ENCODE measurements at regions not wholly inside any gene's neighbourhood (a gene's known extent, or its start where the extent isn't known, plus 50 kb on each side); places are given as distances from the start of the nearest gene placed in this dataset.

GRCh38 chr17:72350073-72350472, 229.3 kb downstream of the SOX9 start:
- intact Hi-C loops (cut with micrococcal nuclease) = no loop called here
- CTCF ChIA-PET = interaction anchor here (1.1 to 1.8 kb wide), 2 partner anchors 10 to 27 kb away, joined by 3 to 7 read pairs; no protein-coding TSS in a partner anchor
- no peak overlapping the region for H3K27ac ChIP-seq (ENCODE audit: insufficient read depth, low read depth, low read length)

More at GRCh38 chr17:72350073-72350472, 229.3 kb downstream of the SOX9 start:
- BruUV-seq (replicated peaks) = no TSS peak
- TF ChIP-seq EZH2 (IDR thresholded peaks at IDR 0.05; ENCODE audit: borderline replicate concordance, low read depth, low read length, severe bottlenecking) (no peak), POLR2AphosphoS5 (IDR thresholded peaks at IDR 0.05; ENCODE audit: insufficient read depth, low read depth, low read length) (no peak), MYC (IDR thresholded peaks at IDR 0.05; ENCODE audit: low read depth, low read length) (no peak), MAX (IDR thresholded peaks at IDR 0.05; ENCODE audit: insufficient read depth, insufficient read length) (no peak), POLR2A (IDR thresholded peaks at IDR 0.05; ENCODE audit: low read depth, low read length) (no peak), CTCF (IDR thresholded peaks at IDR 0.05; ENCODE audit: extremely low read depth in 1 of 2, insufficient read depth in 1 of 2, low read depth in 1 of 2, low read length in 2 of 2) (no peak), GATA2 (IDR thresholded peaks at IDR 0.05; ENCODE audit: insufficient read depth, insufficient read length, low read depth, low read length) (no peak), FOS (IDR thresholded peaks at IDR 0.05; ENCODE audit: borderline replicate concordance, insufficient read depth, low read length) (no peak), JUN (IDR thresholded peaks at IDR 0.05; ENCODE audit: borderline replicate concordance, insufficient read depth, insufficient read length, low read depth) (no peak)
- Histone ChIP-seq H2AFZ (ENCODE audit: low read depth, low read length) (no peak overlapping the region), H3K36me3 (ENCODE audit: control insufficient read depth in 2 of 2, extremely low read depth in 1 of 2, insufficient read depth in 2 of 2, low read length in 2 of 2) (no peaks in the 10 kb centered on the region), H4K20me1 (replicated peaks; ENCODE audit: control insufficient read depth, extremely low read depth, insufficient read depth, low read length) (no peaks in the 10 kb centered on the region), H3K9me3 (replicated peaks; ENCODE audit: control insufficient read depth, insufficient read depth, low read length) (no peaks in the 10 kb centered on the region), H3K4me2 (ENCODE audit: insufficient read depth, low read length) (no peak overlapping the region), H3K9me1 (replicated peaks; ENCODE audit: control insufficient read depth, extremely low read depth, insufficient read depth, low read length) (no peaks in the 10 kb centered on the region), H3K27me3 (ENCODE audit: control insufficient read depth in 2 of 2, insufficient read depth in 2 of 2, low read length in 2 of 2) (peaks cover 0 to 2% of the 10 kb centered on the region in 2 experiments), H3K4me3 (replicated peaks in 1 of 3; ENCODE audit: insufficient read depth in 1 of 3, low read depth in 1 of 3, low read length in 3 of 3) (no peak overlapping the region), H3K4me1 (ENCODE audit: control insufficient read depth, extremely low read depth, insufficient read depth, low read length) (no peaks in the 10 kb centered on the region), H3K79me2 (ENCODE audit: control insufficient read depth, insufficient read depth, low read length) (no peaks in the 10 kb centered on the region), H3K9ac (replicated peaks; ENCODE audit: extremely low read depth, insufficient read depth, low read length) (no peak overlapping the region)
- dilution Hi-C loops (cut with MboI; ENCODE audit: extremely low pct_ligation_motif_present, low sequenced_read_pairs) = no loop called here
- DNase-seq (ENCODE audit: low read depth, low spot score) (no peak), FAIRE-seq (no peak)
- POLR2A ChIA-PET = no interaction called here
